Cardiac muscle cell (in vitro differentiated cells and primary cell): ENCODE measurements at regions not wholly inside any gene's neighbourhood (a gene's known extent, or its start where the extent isn't known, plus 50 kb on each side); places are given as distances from the start of the nearest gene placed in this dataset.
"Not testable (repeated sequence)": the region's sequence is repeated elsewhere in the genome, so short reads cannot be mapped to it uniquely, and the experiment has no call there.

Source experiments
- DNase-seq, 2 donors: peaks; one replicate each; pipeline versions ENCODE4 v3.0.0 to v3.0.0-alpha.2; 2010 to 2017; ENCODE audit warnings: low read depth in 1 of 2, low spot score in 1 of 2
- H3K27ac ChIP-seq: fragments of 200-600 bp; sonication (generic); 2 replicates; pipeline ENCODE4 v1.5.1; 2016
- H3K27me3 ChIP-seq: fragments of 200-600 bp; sonication (generic); 2 replicates; pipeline ENCODE4 v1.6.0; 2016; ENCODE audit warnings: control low read depth
- H3K36me3 ChIP-seq: fragments of 200-600 bp; sonication (generic); 2 replicates; pipeline ENCODE4 v1.5.1; 2016; ENCODE audit warnings: control low read depth
- H3K4me1 ChIP-seq: fragments of 200-600 bp; sonication (generic); 2 replicates; pipeline ENCODE4 v1.8.1; 2017; ENCODE audit warnings: low read depth, mild to moderate bottlenecking, mixed run types
- H3K4me3 ChIP-seq: fragments of 200-600 bp; sonication (generic); 2 replicates; pipeline ENCODE4 v1.5.1; 2016; ENCODE audit warnings: mild to moderate bottlenecking
- H3K9me3 ChIP-seq: fragments of 200-600 bp; sonication (generic); 2 replicates; pipeline ENCODE4 v1.5.1; 2017; ENCODE audit warnings: low read depth, mild to moderate bottlenecking, control low read depth
- CTCF ChIP-seq: IDR thresholded peaks from 2 replicates; pipeline ENCODE4 v1.5.1; 2012; ENCODE audit warnings: low read depth, mild to moderate bottlenecking, low read length

GRCh38 chr16:65815707-65816106 is 550.8 kb upstream of the CDH5 start:
- Histone ChIP-seq H3K4me1 (no peaks in the 10 kb centered on the region), H3K4me3 (no peak overlapping the region), H3K27me3 (no peaks in the 10 kb centered on the region), H3K36me3 (no peaks in the 10 kb centered on the region), H3K27ac (no peak overlapping the region), H3K9me3 (no peaks in the 10 kb centered on the region)
- TF ChIP-seq CTCF = no peak
- DNase-seq = no peak

GRCh38 chr16:65813879-65814278 is 552.6 kb upstream of the CDH5 start:
- not testable (repeated sequence) for DNase-seq, H3K27ac ChIP-seq

GRCh38 chr16:65809627-65810026 is 556.9 kb upstream of the CDH5 start:
- Histone ChIP-seq H3K4me3 (no peak overlapping the region), H3K27me3 (no peaks in the 10 kb centered on the region), H3K36me3 (no peaks in the 10 kb centered on the region), H3K9me3 (no peaks in the 10 kb centered on the region), H3K4me1 (no peaks in the 10 kb centered on the region), H3K27ac (no peak overlapping the region)
- TF ChIP-seq CTCF = no peak
- DNase-seq = no peak

More at GRCh38 chr16:65813879-65814278, 552.6 kb upstream of the CDH5 start:
- H3K4me1 ChIP-seq, H3K9me3 ChIP-seq, H3K27me3 ChIP-seq, H3K4me3 ChIP-seq, H3K36me3 ChIP-seq: not testable (repeated sequence)

GRCh38 chr16:65808790-65809189 is 557.7 kb upstream of the CDH5 start:
- H3K4me3 ChIP-seq = no peak overlapping the region
- no peak for TF ChIP-seq CTCF
- no peaks in the 10 kb centered on the region for H3K36me3 ChIP-seq
- no peaks in the 10 kb centered on the region for H3K9me3 ChIP-seq
- DNase-seq = no peak
- H3K27ac ChIP-seq = no peak overlapping the region
- H3K27me3 ChIP-seq = no peaks in the 10 kb centered on the region
- no peaks in the 10 kb centered on the region for H3K4me1 ChIP-seq

- H3K9me3 ChIP-seq = no peaks in the 10 kb centered on the region
- H3K36me3 ChIP-seq = no peaks in the 10 kb centered on the region
- no peak for TF ChIP-seq CTCF
- no peak overlapping the region for H3K27ac ChIP-seq
- no peak for DNase-seq
- H3K4me3 ChIP-seq = no peak overlapping the region
- H3K27me3 ChIP-seq = no peaks in the 10 kb centered on the region
- H3K4me1 ChIP-seq = no peaks in the 10 kb centered on the region
Measured at GRCh38 chr16:65807858-65808257, 558.6 kb upstream of the CDH5 start.

GRCh38 chr16:65805704-65806103 is 560.8 kb upstream of the CDH5 start:
- not testable (repeated sequence) for H3K27me3 ChIP-seq, H3K4me3 ChIP-seq, H3K9me3 ChIP-seq, DNase-seq, H3K4me1 ChIP-seq, H3K36me3 ChIP-seq, H3K27ac ChIP-seq

GRCh38 chr16:65796481-65796880 is 570.0 kb upstream of the CDH5 start:
- Histone ChIP-seq H3K27ac (no peak overlapping the region), H3K36me3 (no peaks in the 10 kb centered on the region), H3K27me3 (no peaks in the 10 kb centered on the region), H3K4me3 (no peak overlapping the region), H3K9me3 (no peaks in the 10 kb centered on the region), H3K4me1 (no peaks in the 10 kb centered on the region)
- DNase-seq = no peak
- no peak for TF ChIP-seq CTCF
